Mesenchymal stem cell (in vitro differentiated cells and primary cell): ENCODE measurements at regions not wholly inside any gene's neighbourhood (a gene's known extent, or its start where the extent isn't known, plus 50 kb on each side); places are given as distances from the start of the nearest gene placed in this dataset.

Experiments
- DNase-seq: peaks from one replicate; pipeline ENCODE4 v3.0.0-alpha.2; 2013
- H2AFZ ChIP-seq: one replicate; pipeline ENCODE4 v1.6.1; 2013; ENCODE audit warnings: low read depth, mild to moderate bottlenecking, control low read depth, inconsistent platforms, low read length, moderate library complexity
- H2AK5ac ChIP-seq: 2 replicates; pipeline ENCODE4 v1.6.1; 2013; ENCODE audit warnings: low read length, moderate library complexity, mild to moderate bottlenecking, inconsistent platforms; ENCODE audit not compliant: severe bottlenecking
- H2BK120ac ChIP-seq: one replicate; pipeline ENCODE4 v1.6.1; 2013; ENCODE audit warnings: low read depth, mild to moderate bottlenecking, inconsistent platforms, low read length, moderate library complexity
- H2BK12ac ChIP-seq, 2 experiments: one replicate each; pipeline ENCODE4 v1.6.1; 2013; ENCODE audit warnings: inconsistent platforms in 2 of 2, low read length in 2 of 2, mild to moderate bottlenecking in 2 of 2, moderate library complexity in 2 of 2, control low read depth in 1 of 2
- H2BK15ac ChIP-seq: one replicate; pipeline ENCODE4 v1.6.1; 2013; ENCODE audit warnings: mild to moderate bottlenecking, low read depth, inconsistent platforms; ENCODE audit not compliant: poor library complexity, severe bottlenecking
- H2BK5ac ChIP-seq: 2 replicates; pipeline ENCODE4 v1.6.1; 2013; ENCODE audit warnings: low read depth, mild to moderate bottlenecking, low read length, control low read depth, inconsistent platforms; ENCODE audit not compliant: poor library complexity, severe bottlenecking
- H3K14ac ChIP-seq, 2 experiments: one replicate each; pipeline ENCODE4 v1.6.1; 2013; ENCODE audit warnings: inconsistent platforms in 2 of 2, low read length in 2 of 2, control low read depth in 1 of 2, mild to moderate bottlenecking in 1 of 2, moderate library complexity in 1 of 2
- H3K18ac ChIP-seq, 2 experiments: one replicate each; pipeline ENCODE4 v1.6.1; 2013; ENCODE audit warnings: inconsistent platforms in 2 of 2, low read length in 2 of 2, control low read depth in 1 of 2, low read depth in 1 of 2, mild to moderate bottlenecking in 1 of 2
- H3K23ac ChIP-seq, 2 experiments: one replicate each; pipeline ENCODE4 v1.6.1; 2013; ENCODE audit warnings: inconsistent platforms in 2 of 2, low read length in 2 of 2, mild to moderate bottlenecking in 2 of 2, moderate library complexity in 2 of 2, control low read depth in 1 of 2
- H3K27ac ChIP-seq: 2 replicates; pipeline ENCODE4 v1.5.1; 2013; ENCODE audit warnings: mild to moderate bottlenecking, moderate library complexity, low read length, control low read depth, inconsistent platforms; ENCODE audit not compliant: poor library complexity, severe bottlenecking
- H3K27me3 ChIP-seq, 2 experiments: 2 replicates each; pipeline versions ENCODE4 v1.6.1 to v1.7.0; 2013; ENCODE audit warnings: low read length in 2 of 2, mild to moderate bottlenecking in 2 of 2, moderate library complexity in 2 of 2, control low read depth in 1 of 2, inconsistent platforms in 1 of 2; ENCODE audit not compliant: control insufficient read depth in 1 of 2, insufficient read depth in 1 of 2
- H3K36me3 ChIP-seq, 2 experiments: 2 replicates each; pipeline versions ENCODE4 v1.6.1 to v1.7.0; 2013; ENCODE audit warnings: low read length in 2 of 2, control low read depth in 1 of 2, inconsistent platforms in 1 of 2, low read depth in 1 of 2, mild to moderate bottlenecking in 1 of 2; ENCODE audit not compliant: insufficient read depth in 2 of 2, control insufficient read depth in 1 of 2
- H3K4ac ChIP-seq, 2 experiments: one replicate each; pipeline ENCODE4 v1.6.1; 2013; ENCODE audit warnings: inconsistent platforms in 2 of 2, low read length in 2 of 2, mild to moderate bottlenecking in 2 of 2, moderate library complexity in 2 of 2, control low read depth in 1 of 2, low read depth in 1 of 2
- H3K4me1 ChIP-seq: 2 replicates; pipeline ENCODE4 v1.6.1; 2013; ENCODE audit warnings: low read depth, low read length, control low read depth; ENCODE audit not compliant: control insufficient read depth, insufficient read depth
- H3K4me2 ChIP-seq: 2 replicates; pipeline ENCODE4 v1.6.1; 2013; ENCODE audit warnings: low read length, mild to moderate bottlenecking, inconsistent platforms; ENCODE audit not compliant: poor library complexity, severe bottlenecking
- H3K4me3 ChIP-seq, 2 experiments: 2 replicates each; pipeline versions ENCODE4 v1.5.1 to v1.7.0; 2013; ENCODE audit warnings: low read length in 2 of 2, mild to moderate bottlenecking in 2 of 2, control low read depth in 1 of 2, low read depth in 1 of 2; ENCODE audit not compliant: insufficient read depth in 1 of 2
- H3K79me1 ChIP-seq: replicated peaks from 2 replicates; pipeline ENCODE4 v1.6.1; 2013; ENCODE audit warnings: mild to moderate bottlenecking, control low read depth, low read length, inconsistent platforms; ENCODE audit not compliant: poor library complexity, severe bottlenecking
- H3K9ac ChIP-seq: 2 replicates; pipeline ENCODE4 v1.7.0; 2013; ENCODE audit warnings: mild to moderate bottlenecking, low read length, moderate library complexity
- H3K9me3 ChIP-seq: 2 replicates; pipeline ENCODE4 v1.7.0; 2013; ENCODE audit warnings: mild to moderate bottlenecking, low read length; ENCODE audit not compliant: control insufficient read depth
- H4K8ac ChIP-seq: one replicate; pipeline ENCODE4 v1.6.1; 2013; ENCODE audit warnings: inconsistent platforms, mild to moderate bottlenecking, low read length, moderate library complexity
- H4K91ac ChIP-seq: one replicate; pipeline ENCODE4 v1.6.1; 2013; ENCODE audit warnings: mild to moderate bottlenecking, low read length, inconsistent platforms
- WGBS: methylation state at CpG from one replicate; pipeline ENCODE4 v1.1.7; 2013; ENCODE audit warnings: mixed read lengths; 5-methylcytosine and 5-hydroxymethylcytosine counted together

GRCh38 chr19:30093966-30094755 is 152.1 kb downstream of the URI1 start:
- Histone ChIP-seq H3K27ac (no peak overlapping the region), H3K23ac (no peak overlapping the region), H3K79me1 (no peaks in the 10 kb centered on the region), H3K4me1 (no peaks in the 10 kb centered on the region), H2BK15ac (no peak overlapping the region), H4K8ac (no peak overlapping the region), H3K4me3 (no peak overlapping the region), H4K91ac (no peak overlapping the region), H3K9me3 (no peaks in the 10 kb centered on the region), H3K14ac (no peak overlapping the region), H3K4me2 (no peak overlapping the region), H3K18ac (no peak overlapping the region), H3K9ac (no peak overlapping the region), H2BK120ac (no peak overlapping the region), H2AFZ (no peak overlapping the region), H3K36me3 (no peaks in the 10 kb centered on the region), H2BK5ac (no peak overlapping the region), H3K4ac (no peak overlapping the region), H2AK5ac (no peak overlapping the region), H3K27me3 (peaks cover 0 to 13% of the 10 kb centered on the region in 2 experiments), H2BK12ac (no peak overlapping the region)
- no peak for DNase-seq
- 68% methylated on average over 9 of the region's 9 CpGs for WGBS

DNA sequence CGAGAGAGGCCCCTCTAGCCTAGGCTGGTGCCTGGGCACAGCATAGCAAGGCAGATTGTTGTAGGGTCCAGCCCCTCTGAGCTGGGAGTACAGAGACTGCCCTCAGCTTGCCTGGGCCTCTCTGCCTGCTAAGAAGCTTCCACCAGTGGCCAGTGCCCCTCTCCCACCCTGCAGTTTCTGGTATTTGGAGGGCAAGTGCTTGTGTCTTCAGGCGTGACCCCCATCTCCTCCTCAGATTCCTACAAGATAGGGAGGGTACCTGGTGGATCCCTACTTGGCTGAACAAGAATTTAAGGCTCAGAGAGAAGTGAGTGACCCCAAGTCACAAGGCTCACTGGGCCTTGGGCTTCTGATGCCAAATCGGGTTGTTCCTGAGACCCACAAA is 152.7 kb downstream of the URI1 start:
- Histone ChIP-seq H3K14ac (no peak overlapping the region), H2BK5ac (no peak overlapping the region), H3K9me3 (no peaks in the 10 kb centered on the region), H2AK5ac (no peak overlapping the region), H4K91ac (no peak overlapping the region), H2BK120ac (no peak overlapping the region), H3K36me3 (no peaks in the 10 kb centered on the region), H3K23ac (no peak overlapping the region), H3K4me1 (no peaks in the 10 kb centered on the region), H2AFZ (no peak overlapping the region), H2BK15ac (no peak overlapping the region), H3K27ac (no peak overlapping the region), H3K9ac (no peak overlapping the region), H3K4ac (no peak overlapping the region), H3K79me1 (no peaks in the 10 kb centered on the region), H3K18ac (no peak overlapping the region), H4K8ac (no peak overlapping the region), H3K27me3 (peaks cover 0 to 12% of the 10 kb centered on the region in 2 experiments), H3K4me3 (no peak overlapping the region), H2BK12ac (no peak overlapping the region), H3K4me2 (no peak overlapping the region)
- no peak for DNase-seq
- 74% methylated on average over 2 of the region's 3 CpGs for WGBS

DNA sequence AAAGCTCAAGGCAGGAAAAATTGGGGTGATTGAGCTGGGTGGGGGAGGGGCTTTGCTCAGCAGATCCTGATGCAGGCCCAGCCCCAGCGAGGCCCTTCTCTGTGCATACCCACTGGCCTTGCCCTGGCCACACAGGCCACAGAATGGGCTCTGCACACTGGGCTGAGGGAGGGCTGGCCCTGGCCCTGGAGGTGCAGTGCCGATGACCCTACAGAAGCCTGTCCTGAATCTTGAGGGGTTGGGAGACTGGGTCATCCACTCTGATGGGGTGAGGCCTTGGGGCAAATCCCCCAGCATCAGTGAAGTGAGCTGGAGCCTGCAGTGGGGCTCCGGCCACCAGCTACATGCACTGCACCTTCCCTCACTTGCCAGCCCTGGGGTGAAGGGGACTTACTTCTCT is 153.1 kb downstream of the URI1 start:
- Histone ChIP-seq H3K27ac (no peak overlapping the region), H3K4me1 (no peaks in the 10 kb centered on the region), H3K9me3 (no peaks in the 10 kb centered on the region), H2BK5ac (no peak overlapping the region), H2AK5ac (no peak overlapping the region), H3K18ac (no peak overlapping the region), H2BK120ac (no peak overlapping the region), H3K4me3 (no peak overlapping the region), H4K91ac (no peak overlapping the region), H2BK12ac (no peak overlapping the region), H4K8ac (no peak overlapping the region), H3K14ac (no peak overlapping the region), H2AFZ (no peak overlapping the region), H3K36me3 (no peaks in the 10 kb centered on the region), H3K9ac (no peak overlapping the region), H3K4me2 (no peak overlapping the region), H2BK15ac (no peak overlapping the region), H3K79me1 (no peaks in the 10 kb centered on the region), H3K27me3 (peaks cover 0 to 10% of the 10 kb centered on the region in 2 experiments), H3K4ac (no peak overlapping the region), H3K23ac (no peak overlapping the region)
- WGBS = 79% methylated on average over 3 of the region's 3 CpGs
- no peak for DNase-seq

GRCh38 chr19:30096596-30097370 is 154.7 kb downstream of the URI1 start:
- no peak overlapping the region for H2BK5ac ChIP-seq
- no peak overlapping the region for H3K9ac ChIP-seq
- no peaks in the 10 kb centered on the region for H3K79me1 ChIP-seq
- H3K4ac ChIP-seq = no peak overlapping the region
- no peak overlapping the region for H2BK15ac ChIP-seq
- H4K8ac ChIP-seq = no peak overlapping the region
- WGBS = 89% methylated on average over 19 of the region's 19 CpGs
- H3K4me3 ChIP-seq = no peak overlapping the region
- no peaks in the 10 kb centered on the region for H3K36me3 ChIP-seq
- H3K4me1 ChIP-seq = no peaks in the 10 kb centered on the region
- H3K4me2 ChIP-seq = no peak overlapping the region
- H3K23ac ChIP-seq = no peak overlapping the region
- H3K14ac ChIP-seq = no peak overlapping the region
- no peak overlapping the region for H3K18ac ChIP-seq
- H2BK12ac ChIP-seq = no peak overlapping the region
- no peak overlapping the region for H4K91ac ChIP-seq
- H2AK5ac ChIP-seq = no peak overlapping the region
- H3K9me3 ChIP-seq = no peaks in the 10 kb centered on the region
- H3K27ac ChIP-seq = no peak overlapping the region
- H2AFZ ChIP-seq = no peak overlapping the region
- no peak for DNase-seq
- no peaks in the 10 kb centered on the region for H3K27me3 ChIP-seq
- no peak overlapping the region for H2BK120ac ChIP-seq
